ENCODE measurements at regions not wholly inside any gene's neighbourhood (a gene's known extent, or its start where the extent isn't known, plus 50 kb on each side); places are given as distances from the start of the nearest gene placed in this dataset.

DNA sequence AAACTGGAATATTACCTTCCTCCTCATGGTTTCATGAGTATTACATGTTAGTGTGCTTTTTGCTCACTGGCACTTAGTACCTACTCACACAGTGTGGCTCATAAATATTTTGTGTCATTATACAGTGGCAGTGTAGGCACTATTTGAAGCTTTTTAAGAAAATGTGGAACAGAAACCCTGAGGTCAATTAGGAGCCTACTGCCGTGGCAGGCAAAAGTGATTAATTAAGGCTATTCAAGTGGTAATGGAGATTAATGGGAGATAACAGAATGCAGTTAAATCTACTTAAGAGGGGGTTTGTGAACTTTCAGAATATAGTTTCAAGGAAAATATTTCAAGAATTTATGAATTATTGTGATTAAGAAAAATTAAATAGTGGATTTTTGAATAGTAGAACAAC is 277.6 kb downstream of the HGF start:
- TF ChIP-seq EP300 (IDR thresholded peaks at IDR 0.05): no peak
- TF ChIP-seq, protein P1, sequence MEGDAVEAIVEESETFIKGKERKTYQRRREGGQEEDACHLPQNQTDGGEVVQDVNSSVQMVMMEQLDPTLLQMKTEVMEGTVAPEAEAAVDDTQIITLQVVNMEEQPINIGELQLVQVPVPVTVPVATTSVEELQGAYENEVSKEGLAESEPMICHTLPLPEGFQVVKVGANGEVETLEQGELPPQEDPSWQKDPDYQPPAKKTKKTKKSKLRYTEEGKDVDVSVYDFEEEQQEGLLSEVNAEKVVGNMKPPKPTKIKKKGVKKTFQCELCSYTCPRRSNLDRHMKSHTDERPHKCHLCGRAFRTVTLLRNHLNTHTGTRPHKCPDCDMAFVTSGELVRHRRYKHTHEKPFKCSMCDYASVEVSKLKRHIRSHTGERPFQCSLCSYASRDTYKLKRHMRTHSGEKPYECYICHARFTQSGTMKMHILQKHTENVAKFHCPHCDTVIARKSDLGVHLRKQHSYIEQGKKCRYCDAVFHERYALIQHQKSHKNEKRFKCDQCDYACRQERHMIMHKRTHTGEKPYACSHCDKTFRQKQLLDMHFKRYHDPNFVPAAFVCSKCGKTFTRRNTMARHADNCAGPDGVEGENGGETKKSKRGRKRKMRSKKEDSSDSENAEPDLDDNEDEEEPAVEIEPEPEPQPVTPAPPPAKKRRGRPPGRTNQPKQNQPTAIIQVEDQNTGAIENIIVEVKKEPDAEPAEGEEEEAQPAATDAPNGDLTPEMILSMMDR (IDR thresholded peaks at IDR 0.05): no peak
- no peak for TF ChIP-seq POLR2AphosphoS5 (IDR thresholded peaks at IDR 0.05)
- TF ChIP-seq POLR2A (IDR thresholded peaks at IDR 0.05): no peak

Data from sigmoid colon (tissue), 4 donors.